ENCODE measurements at regions not wholly inside any gene's neighbourhood (a gene's known extent, or its start where the extent isn't known, plus 50 kb on each side); places are given as distances from the start of the nearest gene placed in this dataset.

GRCh38 chr4:156499684-156500083 lies 471.9 kb downstream of the PDGFC start:
- intact Hi-C loops (cut with DNase I): no loop called here
- TF ChIP-seq CTCF (IDR thresholded peaks at IDR 0.05): no peak
- DNase-seq (no peak), ATAC-seq (no peak), FAIRE-seq (no peak)
- Histone ChIP-seq H3K36me3 (no peaks in the 10 kb centered on the region), H3K4me3 (no peak overlapping the region), H3K9me3 (no peaks in the 10 kb centered on the region), H3K4me1 (peaks cover 0 to 6% (median 0%) of the 10 kb centered on the region in 3 donors), H3K27ac (no peak overlapping the region), H3K27me3 (no peaks in the 10 kb centered on the region)
- 92 to 93% methylated on average over 2 of the region's 2 CpGs for WGBS, 2 donors

GRCh38 chr4:156497486-156497885 lies 474.1 kb downstream of the PDGFC start:
- Histone ChIP-seq H3K36me3 (no peaks in the 10 kb centered on the region), H3K27ac (no peak overlapping the region), H3K4me3 (no peak overlapping the region), H3K4me1 (peaks cover 0 to 6% (median 0%) of the 10 kb centered on the region in 3 donors), H3K27me3 (no peaks in the 10 kb centered on the region), H3K9me3 (no peaks in the 10 kb centered on the region)
- no peak for FAIRE-seq
- ATAC-seq: no peak
- intact Hi-C loops (cut with DNase I): no loop called here
- 84 to 91% methylated on average over 6 of the region's 6 CpGs for WGBS, 2 donors
- DNase-seq: no peak
- TF ChIP-seq CTCF (IDR thresholded peaks at IDR 0.05): no peak

- intact Hi-C loops (cut with DNase I): no loop called here
- FAIRE-seq: no peak
These were observed 474.8 kb downstream of the PDGFC start for GRCh38 chr4:156496797-156497196.

GRCh38 chr4:156495836-156496235 lies 475.8 kb downstream of the PDGFC start:
- no peak for TF ChIP-seq CTCF (IDR thresholded peaks at IDR 0.05)
- 23 to 42% methylated on average over 1 of the region's 1 CpG for WGBS, 2 donors

More at GRCh38 chr4:156496797-156497196, 474.8 kb downstream of the PDGFC start:
- H3K27ac ChIP-seq: no peak overlapping the region
- H3K4me1 ChIP-seq: peaks cover 0 to 6% (median 0%) of the 10 kb centered on the region in 3 donors
- no peak for DNase-seq
- no peak for TF ChIP-seq CTCF (IDR thresholded peaks at IDR 0.05)
- H3K9me3 ChIP-seq: no peaks in the 10 kb centered on the region
- no peak for ATAC-seq
- H3K4me3 ChIP-seq: no peak overlapping the region
- no peaks in the 10 kb centered on the region for H3K27me3 ChIP-seq
- no peaks in the 10 kb centered on the region for H3K36me3 ChIP-seq
- 62 to 74% methylated on average over 3 of the region's 3 CpGs for WGBS, 2 donors

GRCh38 chr4:156495091-156495490 lies 476.5 kb downstream of the PDGFC start:
- TF ChIP-seq CTCF (IDR thresholded peaks at IDR 0.05): no peak
- no peak for FAIRE-seq

More at GRCh38 chr4:156495836-156496235, 475.8 kb downstream of the PDGFC start:
- H3K27ac ChIP-seq: no peak overlapping the region
- FAIRE-seq: no peak
- intact Hi-C loops (cut with DNase I): no loop called here
- H3K4me3 ChIP-seq: no peak overlapping the region
- ATAC-seq: no peak
- H3K9me3 ChIP-seq: no peaks in the 10 kb centered on the region
- no peaks in the 10 kb centered on the region for H3K27me3 ChIP-seq
- peaks cover 0 to 6% (median 0%) of the 10 kb centered on the region in 3 donors for H3K4me1 ChIP-seq
- no peaks in the 10 kb centered on the region for H3K36me3 ChIP-seq
- DNase-seq: no peak

More at GRCh38 chr4:156495091-156495490, 476.5 kb downstream of the PDGFC start:
- peaks cover 0 to 6% (median 0%) of the 10 kb centered on the region in 3 donors for H3K4me1 ChIP-seq
- no peaks in the 10 kb centered on the region for H3K27me3 ChIP-seq
- DNase-seq: no peak
- H3K4me3 ChIP-seq: no peak overlapping the region
- H3K36me3 ChIP-seq: no peaks in the 10 kb centered on the region
- intact Hi-C loops (cut with DNase I): no loop called here
- no peak overlapping the region for H3K27ac ChIP-seq
- ATAC-seq: no peak
- no peaks in the 10 kb centered on the region for H3K9me3 ChIP-seq
